GM19468 (cell line): ENCODE measurements at regions not wholly inside any gene's neighbourhood (a gene's known extent, or its start where the extent isn't known, plus 50 kb on each side); places are given as distances from the start of the nearest gene placed in this dataset.

Experiments used
- ATAC-seq: cut with Tn5 transposase; IDR thresholded peaks from one replicate; pipeline ENCODE4 v1.9.1; 2021; ENCODE audit warnings: mild to moderate bottlenecking, moderate library complexity, moderate number of reproducible peaks; ENCODE audit not compliant: unreplicated experiment; ENCODE audit errors: extremely low read depth

DNA sequence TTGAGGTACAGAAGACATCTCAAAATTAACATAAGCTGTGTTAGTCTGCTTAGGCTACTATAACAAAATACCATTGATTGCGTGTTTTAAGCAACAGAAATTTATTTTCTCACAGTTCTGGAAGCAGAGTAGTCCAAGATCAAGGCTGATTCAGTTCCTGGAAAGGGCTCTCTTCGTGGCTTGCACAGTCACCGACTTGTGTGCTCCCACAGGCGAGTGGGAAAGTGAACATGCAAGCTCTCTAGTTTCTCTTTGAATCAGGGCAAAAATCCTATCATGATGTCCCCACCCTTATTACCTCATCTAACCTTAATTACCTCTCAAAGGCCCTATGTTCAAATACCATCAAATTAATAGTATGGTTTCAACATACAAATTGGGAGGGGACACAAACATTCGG lies 505.9 kb downstream of the ZIC1 start:
- ATAC-seq, result no peak

DNA sequence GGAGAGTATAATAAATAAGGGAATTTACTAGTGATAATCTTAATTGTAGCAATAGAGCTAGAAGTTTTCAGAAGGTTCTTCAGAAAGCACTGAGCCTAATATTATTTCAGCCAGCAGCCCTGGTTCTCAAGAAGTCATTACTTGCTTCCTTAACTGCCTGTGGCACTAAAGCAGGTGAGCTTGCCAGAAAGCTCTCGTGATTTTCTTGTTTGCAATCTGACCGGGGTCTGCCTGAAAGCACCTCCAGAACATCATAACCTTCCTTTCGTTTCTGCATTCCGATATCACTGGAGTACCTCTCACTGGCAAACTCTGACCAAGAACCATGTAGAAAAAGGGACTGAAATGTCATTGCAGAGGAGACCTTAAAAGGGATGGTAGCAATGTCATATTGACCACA lies 510.3 kb downstream of the ZIC1 start:
- no peak for ATAC-seq

DNA sequence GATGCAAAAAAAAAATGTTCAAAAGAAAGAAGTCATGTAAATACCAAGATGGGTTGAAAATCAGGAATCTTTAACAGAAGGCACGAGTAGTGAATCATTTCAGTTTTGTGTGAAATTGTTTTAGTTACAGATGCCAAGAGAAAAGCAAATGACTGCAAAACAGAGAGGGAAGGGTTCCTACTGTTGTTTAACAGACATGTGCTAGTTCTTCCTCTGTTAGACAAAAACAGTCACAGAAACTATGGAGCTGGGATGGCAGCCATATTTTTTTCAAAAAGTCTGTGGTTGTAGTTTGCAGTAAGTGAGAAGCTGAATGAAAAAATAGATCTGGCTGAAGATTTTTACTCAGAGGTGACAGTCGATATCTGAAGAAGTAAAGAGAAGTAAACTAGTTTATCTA lies 511.9 kb downstream of the ZIC1 start:
- no peak for ATAC-seq

DNA sequence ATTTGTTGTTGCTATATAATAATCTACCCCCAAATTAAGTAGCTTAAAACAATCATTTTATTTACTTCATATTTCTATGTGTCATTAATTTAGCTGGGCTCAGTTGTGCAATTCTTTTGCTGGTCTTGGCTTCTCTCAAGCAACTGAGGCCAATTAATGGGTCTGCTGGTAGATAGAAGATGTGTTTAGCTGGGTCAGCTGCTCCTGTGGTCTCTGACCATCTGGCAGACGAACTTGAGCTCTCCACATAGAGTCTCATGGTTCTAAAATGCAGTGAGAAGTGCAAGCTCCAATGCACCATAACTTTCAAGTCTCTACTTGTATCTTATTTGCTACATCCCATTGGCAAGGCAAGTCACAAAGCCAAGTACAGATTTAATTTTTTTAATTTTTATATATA lies 515.6 kb downstream of the ZIC1 start:
- no peak for ATAC-seq

DNA sequence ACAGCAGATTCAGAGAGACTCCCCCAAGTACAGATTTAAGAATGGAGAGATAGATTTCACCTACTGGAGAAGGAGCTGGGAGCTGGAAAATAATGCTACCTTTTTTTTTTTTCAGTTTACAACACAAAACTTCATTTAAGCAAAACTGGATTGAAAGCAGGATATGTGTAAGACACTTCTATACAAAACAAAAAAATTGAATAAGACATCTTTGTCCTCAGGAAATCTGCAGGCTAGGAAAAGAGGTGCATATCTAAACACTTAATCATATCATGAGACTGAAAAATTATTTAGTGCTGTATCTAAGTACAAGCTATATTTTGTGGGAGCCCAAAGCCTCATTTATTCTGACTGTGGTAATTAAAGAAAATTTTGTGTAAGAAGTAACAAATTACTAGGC lies 516.1 kb downstream of the ZIC1 start:
- ATAC-seq, result no peak

DNA sequence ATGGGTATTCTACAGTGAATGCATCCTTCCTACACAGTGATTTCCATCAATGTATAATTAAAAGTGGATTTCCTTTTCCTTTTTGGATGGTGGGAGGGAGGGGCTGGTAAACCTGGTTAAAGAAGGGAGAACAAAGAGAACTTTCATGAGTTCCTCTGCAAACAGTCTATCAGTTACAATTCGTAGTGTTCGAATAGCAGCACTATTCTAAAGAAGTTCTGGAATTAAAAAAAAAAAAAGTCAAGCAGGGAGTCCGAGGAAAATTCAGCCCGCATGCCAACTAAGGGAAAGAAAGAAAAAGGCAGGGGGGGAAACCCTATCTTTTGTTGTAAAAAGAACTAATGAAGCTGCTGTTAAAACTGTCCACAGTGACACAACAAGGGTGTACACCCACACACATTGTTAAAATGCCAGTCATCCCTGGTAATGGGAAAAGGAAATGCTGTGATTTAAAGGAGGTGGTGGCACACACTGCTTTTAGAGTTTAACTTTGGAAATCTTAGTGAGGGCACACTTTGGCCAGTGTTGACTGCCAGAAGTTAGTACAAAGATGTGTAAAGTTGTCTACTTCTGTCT lies 521.2 kb downstream of the ZIC1 start:
- no peak for ATAC-seq

DNA sequence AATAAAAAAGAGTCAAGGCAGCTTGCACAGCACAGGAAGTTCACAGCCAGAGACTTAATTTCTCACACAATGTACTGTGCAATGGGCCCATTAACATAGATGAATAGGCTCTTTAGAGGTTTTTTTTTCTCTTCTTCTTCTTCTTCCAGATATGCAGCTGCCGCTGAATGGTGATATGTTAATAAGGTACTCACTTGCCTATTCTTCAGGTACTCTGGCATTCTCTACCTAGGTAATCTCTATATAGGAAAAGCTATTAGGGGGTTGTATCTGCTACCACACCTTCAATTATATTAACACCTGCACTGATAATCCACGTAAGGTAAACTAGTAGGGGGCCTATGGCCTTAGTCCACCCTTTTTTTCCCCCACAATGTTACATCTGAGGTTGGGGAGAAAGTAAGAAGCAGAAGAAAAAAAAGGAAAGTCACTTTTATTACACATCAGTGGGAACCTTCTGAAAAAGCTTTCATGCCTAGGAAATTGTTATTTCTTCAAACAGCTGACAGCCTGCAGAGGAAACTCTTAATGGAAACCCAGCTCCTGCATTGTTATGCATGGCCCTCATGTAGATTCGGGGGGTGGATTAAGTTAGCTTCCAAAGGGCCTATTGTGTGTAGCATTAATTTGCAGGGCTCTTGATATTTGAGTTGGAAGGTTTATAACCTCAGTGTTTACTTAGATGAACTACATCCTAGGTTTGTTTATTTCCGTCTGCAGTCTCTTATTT lies 525.5 kb downstream of the ZIC1 start:
- ATAC-seq, result no peak

GRCh38 chr3:147937341-147937740 lies 528.2 kb downstream of the ZIC1 start:
- no peak for ATAC-seq

DNA sequence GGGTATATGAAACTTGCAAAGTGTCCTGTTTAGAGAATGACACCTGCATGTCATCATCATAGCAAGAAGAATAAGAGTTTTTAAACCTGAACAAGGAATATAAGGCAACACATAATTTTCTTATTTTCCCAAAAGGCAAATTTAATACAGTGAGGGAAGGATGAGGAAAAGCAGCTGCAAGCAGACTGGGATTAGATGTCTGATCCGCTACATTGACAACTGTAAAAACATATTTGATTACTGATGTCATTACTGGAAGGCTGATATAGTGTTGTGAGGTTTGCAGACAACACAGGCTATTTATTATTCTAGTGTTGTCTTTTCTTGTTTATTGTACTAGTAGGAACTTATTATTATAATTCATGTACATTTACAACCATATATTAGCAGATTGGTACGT lies 528.7 kb downstream of the ZIC1 start:
- ATAC-seq, result no peak

DNA sequence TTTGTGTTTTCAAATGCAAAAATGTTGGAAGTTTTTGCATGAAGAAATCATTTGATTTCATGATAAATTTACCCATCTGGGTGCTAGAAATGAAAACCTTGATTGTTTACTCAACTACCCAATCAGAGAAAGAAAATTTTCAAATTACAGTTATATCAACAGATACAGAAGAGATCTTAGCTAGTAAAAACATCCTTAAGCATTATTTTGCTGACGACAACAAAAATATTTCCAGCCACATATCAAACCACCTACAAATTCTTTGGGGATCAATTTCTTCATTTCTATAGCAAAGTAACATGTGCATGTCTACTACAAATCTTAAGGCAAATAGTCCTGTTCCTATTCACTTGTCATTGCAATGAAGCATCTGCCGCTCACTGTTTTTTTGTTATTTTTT lies 530.3 kb downstream of the ZIC1 start:
- no peak for ATAC-seq

DNA sequence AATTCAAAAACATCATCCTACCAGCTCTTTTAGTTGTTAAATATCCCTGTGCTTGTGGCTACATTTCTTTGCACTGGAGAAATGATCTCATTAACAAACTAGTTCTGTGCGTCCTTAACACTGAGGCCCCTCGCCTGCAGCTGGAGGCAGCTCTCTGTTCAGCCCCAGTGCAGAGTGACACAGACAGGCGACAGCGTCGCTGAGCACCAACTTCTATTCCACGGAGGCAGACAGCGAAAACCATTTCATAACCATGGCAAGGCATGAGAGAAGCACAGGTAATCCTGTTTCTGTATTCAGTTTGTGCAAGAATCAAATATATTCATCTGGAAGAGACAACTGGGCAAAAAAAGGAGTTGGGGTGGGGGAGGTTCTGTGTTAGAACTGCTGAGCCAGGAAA lies 530.7 kb downstream of the ZIC1 start:
- no peak for ATAC-seq

DNA sequence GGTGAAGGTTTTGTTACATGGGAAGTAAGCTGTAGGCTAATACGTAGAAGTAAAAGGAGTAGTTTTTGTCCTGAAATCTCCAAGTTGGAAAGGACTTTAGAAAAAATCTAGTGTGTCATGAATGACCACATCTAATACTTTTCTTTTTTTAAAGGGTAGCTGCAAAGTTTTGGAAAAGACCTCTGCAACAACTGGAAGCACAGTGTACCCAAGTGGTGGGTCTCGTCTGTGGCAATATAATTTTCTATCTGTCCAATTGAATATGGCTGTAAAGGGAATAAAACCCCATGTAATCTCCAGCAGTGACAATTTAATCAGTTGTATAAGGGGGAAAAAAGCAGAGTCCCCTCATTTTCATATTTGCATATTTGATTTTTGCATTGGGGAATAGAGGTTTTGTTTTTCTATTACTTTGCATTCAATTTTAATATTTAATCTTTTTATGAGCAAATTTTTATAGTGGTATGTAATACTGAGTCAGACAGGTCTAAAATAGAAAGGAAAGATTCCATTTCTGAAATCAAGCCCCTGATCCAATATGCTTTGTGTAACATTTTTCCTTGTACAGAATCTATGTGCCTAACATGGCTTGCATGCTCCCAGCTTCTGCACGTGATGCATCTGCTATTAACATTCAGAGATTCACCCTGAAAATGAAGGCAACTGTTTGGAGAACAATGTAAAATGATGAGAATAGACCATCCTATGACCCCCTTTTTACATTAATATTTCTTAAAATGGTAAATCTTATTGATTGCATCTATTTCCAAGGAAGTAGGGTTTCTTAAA lies 531.4 kb downstream of the ZIC1 start:
- no peak for ATAC-seq

DNA sequence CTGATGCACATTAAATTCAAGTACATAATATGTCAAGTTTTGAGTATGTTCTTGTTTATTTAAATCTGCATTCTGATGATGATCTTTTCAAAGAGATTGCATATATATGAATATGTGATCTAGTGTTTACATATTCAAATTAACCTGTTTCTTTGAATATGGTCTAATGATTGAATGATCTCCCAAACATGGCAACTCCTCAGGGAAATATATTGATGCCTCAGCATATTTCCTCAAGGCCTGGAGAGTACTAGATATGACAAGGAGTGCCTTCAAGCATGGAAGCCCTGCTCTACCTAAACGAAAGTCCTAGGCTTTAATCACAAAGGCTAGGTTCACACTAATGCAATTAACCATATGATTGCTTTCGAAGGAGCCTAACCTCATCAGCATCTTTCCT lies 532.8 kb downstream of the ZIC1 start:
- ATAC-seq, result no peak

- no peak for ATAC-seq
Observed at GRCh38 chr3:147943265-147943945, 534.2 kb downstream of the ZIC1 start.

GRCh38 chr3:147945968-147946519 lies 536.9 kb downstream of the ZIC1 start:
- no peak for ATAC-seq

GRCh38 chr3:147956615-147957014 lies 547.5 kb downstream of the ZIC1 start:
- ATAC-seq, result no peak

GRCh38 chr3:147958754-147959153 lies 549.6 kb downstream of the ZIC1 start:
- ATAC-seq, result no peak

DNA sequence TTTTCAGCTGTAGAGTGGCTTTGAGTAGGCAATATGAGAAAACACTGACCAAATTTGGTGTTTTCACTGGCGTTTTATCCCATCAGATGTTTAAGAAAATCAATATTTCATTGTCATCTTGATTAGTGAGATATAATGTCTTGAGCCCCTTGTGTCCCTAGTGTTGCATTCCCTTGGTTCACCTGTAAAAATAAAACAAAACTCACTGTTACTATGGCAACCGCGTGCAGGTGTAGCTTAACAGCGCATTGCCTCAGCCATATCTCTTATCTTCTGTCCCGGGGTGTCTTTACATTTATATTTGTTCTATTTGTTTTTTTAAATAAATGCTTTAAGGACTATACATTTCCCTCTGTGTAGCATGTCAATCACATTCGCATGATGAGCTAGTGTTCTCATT lies 551.6 kb downstream of the ZIC1 start:
- no peak for ATAC-seq

- ATAC-seq, result no peak
Observed at GRCh38 chr3:147962408-147963164, 553.4 kb downstream of the ZIC1 start.

DNA sequence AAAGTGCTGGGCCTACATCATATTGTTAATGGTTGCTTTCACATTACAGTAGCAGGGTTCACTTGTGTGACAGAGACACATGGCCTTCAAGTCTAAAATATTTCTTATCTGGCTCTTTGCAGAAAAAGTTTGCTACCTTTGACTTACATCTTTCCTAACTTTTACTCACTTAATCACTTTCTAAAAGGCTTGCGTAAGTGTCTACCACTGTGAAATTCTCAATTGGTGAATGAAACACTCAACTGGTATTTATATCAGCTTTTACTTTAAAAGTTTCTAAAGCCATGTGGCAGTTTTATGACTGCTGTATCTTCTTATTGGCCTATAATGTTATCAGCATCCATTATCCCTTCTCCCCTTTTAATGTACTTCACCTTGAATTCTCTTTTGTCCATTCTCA lies 554.5 kb downstream of the ZIC1 start:
- no peak for ATAC-seq
